Esophagus squamous epithelium (tissue), 4 donors: ENCODE measurements at regions not wholly inside any gene's neighbourhood (a gene's known extent, or its start where the extent isn't known, plus 50 kb on each side); places are given as distances from the start of the nearest gene placed in this dataset.

ENCODE experiments used
- POLR2A ChIP-seq, 4 donors: fragments of 450-650 bp; IDR thresholded peaks; one replicate each; pipeline ENCODE4 v1.6.1; 2017; ENCODE audit warnings: antibody characterized with exemption in 4 of 4, mild to moderate bottlenecking in 4 of 4, moderate library complexity in 3 of 4
- TF ChIP-seq, protein P1 (sequence below), 6 experiments: fragments of 450-650 bp in 4 of 6; fragments of 200-600 bp in 2 of 6; sonication (generic) in 2 of 6; IDR thresholded peaks; one replicate each; pipeline ENCODE4 v1.5.1; 2016 to 2019; ENCODE audit warnings: antibody characterized with exemption in 6 of 6, mild to moderate bottlenecking in 4 of 6, moderate library complexity in 4 of 6

DNA sequence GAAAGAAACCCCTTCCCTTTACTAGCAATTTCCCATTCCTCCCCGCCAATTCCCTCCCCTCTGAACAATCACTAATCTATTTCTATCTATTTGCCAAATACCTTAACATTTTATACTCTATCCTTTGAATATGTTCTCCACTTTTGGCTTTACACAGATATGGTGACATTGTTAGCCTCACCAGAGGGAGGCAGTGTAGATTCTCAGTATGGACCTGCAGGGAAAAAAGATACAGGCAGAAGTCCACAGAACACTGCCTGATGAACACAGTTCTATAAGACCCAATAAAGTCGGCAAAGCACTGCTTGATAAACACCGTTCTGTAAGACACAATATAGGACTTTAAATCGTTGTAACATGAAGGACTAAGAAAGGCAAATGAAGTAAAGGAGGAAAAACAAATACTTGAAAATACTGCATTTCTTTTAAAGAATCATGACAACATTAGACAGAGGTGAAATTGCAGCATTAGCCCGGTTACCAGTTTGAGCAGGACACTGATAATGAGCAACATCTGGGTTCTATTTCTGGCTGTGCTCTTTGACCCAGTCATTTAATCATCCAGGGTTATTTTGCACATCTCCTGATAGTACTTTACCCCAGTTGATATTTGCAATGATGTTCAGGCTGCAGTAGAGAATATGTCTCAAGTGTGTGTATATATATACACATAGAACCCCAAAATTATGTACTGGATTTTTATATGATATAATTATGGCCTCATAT lies 296.8 kb downstream of the UTRN start:
- TF ChIP-seq, protein P1, sequence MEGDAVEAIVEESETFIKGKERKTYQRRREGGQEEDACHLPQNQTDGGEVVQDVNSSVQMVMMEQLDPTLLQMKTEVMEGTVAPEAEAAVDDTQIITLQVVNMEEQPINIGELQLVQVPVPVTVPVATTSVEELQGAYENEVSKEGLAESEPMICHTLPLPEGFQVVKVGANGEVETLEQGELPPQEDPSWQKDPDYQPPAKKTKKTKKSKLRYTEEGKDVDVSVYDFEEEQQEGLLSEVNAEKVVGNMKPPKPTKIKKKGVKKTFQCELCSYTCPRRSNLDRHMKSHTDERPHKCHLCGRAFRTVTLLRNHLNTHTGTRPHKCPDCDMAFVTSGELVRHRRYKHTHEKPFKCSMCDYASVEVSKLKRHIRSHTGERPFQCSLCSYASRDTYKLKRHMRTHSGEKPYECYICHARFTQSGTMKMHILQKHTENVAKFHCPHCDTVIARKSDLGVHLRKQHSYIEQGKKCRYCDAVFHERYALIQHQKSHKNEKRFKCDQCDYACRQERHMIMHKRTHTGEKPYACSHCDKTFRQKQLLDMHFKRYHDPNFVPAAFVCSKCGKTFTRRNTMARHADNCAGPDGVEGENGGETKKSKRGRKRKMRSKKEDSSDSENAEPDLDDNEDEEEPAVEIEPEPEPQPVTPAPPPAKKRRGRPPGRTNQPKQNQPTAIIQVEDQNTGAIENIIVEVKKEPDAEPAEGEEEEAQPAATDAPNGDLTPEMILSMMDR (IDR thresholded peaks at IDR 0.05): peak in 4 of 6 experiments; percentile 12 to 43 (median 32)
- TF ChIP-seq POLR2A (IDR thresholded peaks at IDR 0.05): no peak
